B cell (primary cell): ENCODE measurements at regions not wholly inside any gene's neighbourhood (a gene's known extent, or its start where the extent isn't known, plus 50 kb on each side); places are given as distances from the start of the nearest gene placed in this dataset.

ENCODE experiments used
- ATAC-seq: fragments of 200-7000 bp; cut with Tn5 transposase; one replicate; pipeline ENCODE4 v1.10.0; 2021; ENCODE audit warnings: low read depth, mild to moderate bottlenecking, moderate number of reproducible peaks, moderate library complexity
- CTCF ChIA-PET: fragments of 350-600 bp; sonication (Branson Sonifier 250); formaldehyde crosslinking; loops from one replicate; lab custom pipeline; 2021; ENCODE audit warnings: antibody characterized with exemption, inconsistent platforms; lab: Charles Lee
- POLR2A ChIA-PET: fragments of 350-600 bp; sonication (Branson Sonifier 250); formaldehyde crosslinking; loops from one replicate; lab custom pipeline; 2021; ENCODE audit warnings: antibody characterized with exemption; lab: Charles Lee
- DNase-seq: peaks from one replicate; pipeline ENCODE4 v3.0.0; 2013
- H2AFZ ChIP-seq: 2 replicates; pipeline ENCODE4 v1.6.1; 2012; ENCODE audit warnings: mild to moderate bottlenecking, low read depth, low read length; ENCODE audit not compliant: insufficient read depth, poor library complexity, severe bottlenecking
- H3K27ac ChIP-seq, 2 donors: 1 replicate in 1 of 2; 2 replicates in 1 of 2; pipeline ENCODE4 v1.5.1; 2012 to 2013; ENCODE audit warnings: low read length in 2 of 2, mild to moderate bottlenecking in 2 of 2, moderate library complexity in 1 of 2
- H3K27me3 ChIP-seq, 4 experiments: fragments of 200-600 bp in 1 of 4; sonication (generic) in 1 of 4; replicated peaks in 1 of 4; 1 replicate in 2 of 4; 2 replicates in 2 of 4; pipeline versions ENCODE4 v1.6.1 to v1.7.0; 2013 to 2016; ENCODE audit warnings: low read length in 3 of 4, mild to moderate bottlenecking in 2 of 4, mixed read lengths in 1 of 4, moderate library complexity in 1 of 4; ENCODE audit not compliant: insufficient read depth in 4 of 4, control insufficient read depth in 3 of 4; ENCODE audit errors: control extremely low read depth in 1 of 4
- H3K36me3 ChIP-seq, 2 experiments: replicated peaks in 1 of 2; 1 replicate in 1 of 2; 2 replicates in 1 of 2; pipeline versions ENCODE4 v1.6.1 to v1.7.1; 2013; ENCODE audit warnings: low read length in 1 of 2; ENCODE audit not compliant: insufficient read depth in 2 of 2, control insufficient read depth in 1 of 2; ENCODE audit errors: control extremely low read depth in 1 of 2, extremely low read depth in 1 of 2
- H3K4me1 ChIP-seq, 2 donors: fragments of 200-600 bp in 1 of 2; sonication (generic) in 1 of 2; 1 replicate in 1 of 2; 2 replicates in 1 of 2; pipeline versions ENCODE4 v1.5.1 to v1.6.1; 2013 to 2017; ENCODE audit warnings: low read length in 2 of 2; ENCODE audit not compliant: control insufficient read depth in 2 of 2, insufficient read depth in 2 of 2
- H3K4me2 ChIP-seq: replicated peaks from 2 replicates; pipeline ENCODE3; 2012; ENCODE audit warnings: mild to moderate bottlenecking, low read depth, low read length; ENCODE audit not compliant: poor library complexity, severe bottlenecking
- H3K4me3 ChIP-seq, 5 experiments: fragments of 200-600 bp in 1 of 5; sonication (generic) in 1 of 5; 1 replicate in 3 of 5; 2 replicates in 2 of 5; pipeline versions ENCODE4 v1.5.1 to v1.7.0; 2011 to 2016; ENCODE audit warnings: low read length in 4 of 5, mild to moderate bottlenecking in 4 of 5, low read depth in 2 of 5, control low read depth in 1 of 5, moderate library complexity in 1 of 5; ENCODE audit not compliant: insufficient read depth in 1 of 5; ENCODE audit errors: control extremely low read depth in 1 of 5, extremely low read depth in 1 of 5
- H3K79me2 ChIP-seq: fragments of 200-600 bp; sonication (generic); one replicate; pipeline ENCODE4 v1.6.0; 2016; ENCODE audit warnings: low read length; ENCODE audit not compliant: control insufficient read depth, insufficient read depth
- H3K9ac ChIP-seq: fragments of 200-600 bp; sonication (generic); 2 replicates; pipeline ENCODE4 v1.6.1; 2017; ENCODE audit warnings: mild to moderate bottlenecking, low read length, moderate library complexity
- H3K9me3 ChIP-seq, 3 donors: one replicate each; pipeline versions ENCODE4 v1.6.1 to v1.7.1; 2013; ENCODE audit warnings: low read length in 2 of 3; ENCODE audit not compliant: control insufficient read depth in 2 of 3, insufficient read depth in 1 of 3; ENCODE audit errors: control extremely low read depth in 1 of 3
- H4K20me1 ChIP-seq: 2 replicates; pipeline ENCODE4 v1.6.0; 2012; ENCODE audit warnings: mild to moderate bottlenecking, low read length; ENCODE audit not compliant: insufficient read depth, control insufficient read depth, poor library complexity, severe bottlenecking
- H3K27ac Mint-ChIP-seq: one replicate; pipeline ENCODE4 v1.8.0; 2021; ENCODE audit warnings: mixed read lengths
- H3K27me3 Mint-ChIP-seq: one replicate; pipeline ENCODE4 v1.8.0; 2021; ENCODE audit warnings: mixed read lengths
- H3K4me1 Mint-ChIP-seq: one replicate; pipeline ENCODE4 v1.8.0; 2021; ENCODE audit warnings: mixed read lengths
- H3K4me3 Mint-ChIP-seq: one replicate; pipeline ENCODE4 v1.8.0; 2021; ENCODE audit warnings: mixed read lengths
- H3K9me3 Mint-ChIP-seq: one replicate; pipeline ENCODE4 v1.8.0; 2022; ENCODE audit warnings: mixed read lengths; ENCODE audit not compliant: insufficient read depth
- EZH2 ChIP-seq: IDR thresholded peaks from 2 replicates; pipeline ENCODE4 v1.6.1; 2012; ENCODE audit warnings: borderline replicate concordance, low read depth, mild to moderate bottlenecking, moderate library complexity, low read length; ENCODE audit not compliant: insufficient read depth, poor library complexity, severe bottlenecking
- WGBS: methylation state at CpG from one replicate; pipeline ENCODE4 v1.1.5; 2013; ENCODE audit warnings: missing lambda C conversion rate; ENCODE audit not compliant: insufficient coverage; 5-methylcytosine and 5-hydroxymethylcytosine counted together
- intact Hi-C: fragments of 100-400 bp; cut with micrococcal nuclease; formaldehyde crosslinking; loops from one replicate; pipeline ENCODE4 v1.10.0; 2022
- TF ChIP-seq, protein P1 (sequence below): fragments of 200-600 bp; IDR thresholded peaks from one replicate; pipeline ENCODE4 v1.8.0; 2022; ENCODE audit warnings: antibody characterized with exemption, mild to moderate bottlenecking

- no peaks in the 10 kb centered on the region for H3K4me1 ChIP-seq
- Mint-ChIP-seq H3K27ac (no peak overlapping the region), H3K9me3 (no peaks in the 10 kb centered on the region), H3K27me3 (peaks cover 9% of the 10 kb centered on the region), H3K4me1 (no peaks in the 10 kb centered on the region), H3K4me3 (no peak overlapping the region)
- no peaks in the 10 kb centered on the region for H4K20me1 ChIP-seq
- DNase-seq, result no peak
- no peak overlapping the region for H3K9ac ChIP-seq
- no peak overlapping the region for H2AFZ ChIP-seq
- no peak for ATAC-seq
- no peak overlapping the region for H3K4me3 ChIP-seq
- H3K4me2 ChIP-seq, result no peak overlapping the region
- no peaks in the 10 kb centered on the region for H3K27me3 ChIP-seq
- no peaks in the 10 kb centered on the region for H3K9me3 ChIP-seq
- no peaks in the 10 kb centered on the region for H3K36me3 ChIP-seq
- ChIA-PET POLR2A (no interaction called here), CTCF (no interaction called here)
- 87% methylated on average over 4 of the region's 6 CpGs for WGBS
- no peak for TF ChIP-seq EZH2
- TF ChIP-seq, protein P1, sequence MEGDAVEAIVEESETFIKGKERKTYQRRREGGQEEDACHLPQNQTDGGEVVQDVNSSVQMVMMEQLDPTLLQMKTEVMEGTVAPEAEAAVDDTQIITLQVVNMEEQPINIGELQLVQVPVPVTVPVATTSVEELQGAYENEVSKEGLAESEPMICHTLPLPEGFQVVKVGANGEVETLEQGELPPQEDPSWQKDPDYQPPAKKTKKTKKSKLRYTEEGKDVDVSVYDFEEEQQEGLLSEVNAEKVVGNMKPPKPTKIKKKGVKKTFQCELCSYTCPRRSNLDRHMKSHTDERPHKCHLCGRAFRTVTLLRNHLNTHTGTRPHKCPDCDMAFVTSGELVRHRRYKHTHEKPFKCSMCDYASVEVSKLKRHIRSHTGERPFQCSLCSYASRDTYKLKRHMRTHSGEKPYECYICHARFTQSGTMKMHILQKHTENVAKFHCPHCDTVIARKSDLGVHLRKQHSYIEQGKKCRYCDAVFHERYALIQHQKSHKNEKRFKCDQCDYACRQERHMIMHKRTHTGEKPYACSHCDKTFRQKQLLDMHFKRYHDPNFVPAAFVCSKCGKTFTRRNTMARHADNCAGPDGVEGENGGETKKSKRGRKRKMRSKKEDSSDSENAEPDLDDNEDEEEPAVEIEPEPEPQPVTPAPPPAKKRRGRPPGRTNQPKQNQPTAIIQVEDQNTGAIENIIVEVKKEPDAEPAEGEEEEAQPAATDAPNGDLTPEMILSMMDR, result no peak
- no peaks in the 10 kb centered on the region for H3K79me2 ChIP-seq
- intact Hi-C loops, result no loop called here
- no peak overlapping the region for H3K27ac ChIP-seq
Observed at GRCh38 chr1:100614570-100614969, 76.6 kb downstream of the GPR88 start.

GRCh38 chr1:100615686-100616085 lies 77.7 kb downstream of the GPR88 start:
- WGBS, result 100% methylated on average over 3 of the region's 4 CpGs
- no peak for ATAC-seq
- ChIA-PET POLR2A (no interaction called here), CTCF (interaction anchor here (0.6 kb wide), 1 partner anchor 9 kb away, joined by 3 read pairs; no protein-coding TSS in a partner anchor)
- no peaks in the 10 kb centered on the region for H3K27me3 ChIP-seq
- H3K36me3 ChIP-seq, result no peaks in the 10 kb centered on the region
- H3K9ac ChIP-seq, result no peak overlapping the region
- TF ChIP-seq EZH2, result no peak
- TF ChIP-seq, protein P1, result no peak
- H3K27ac ChIP-seq, result no peak overlapping the region
- intact Hi-C loops, result no loop called here
- H3K27ac Mint-ChIP-seq, result no peak overlapping the region
- H3K4me3 Mint-ChIP-seq, result no peak overlapping the region
- H3K9me3 Mint-ChIP-seq, result no peaks in the 10 kb centered on the region
- no peaks in the 10 kb centered on the region for H3K79me2 ChIP-seq
- H3K4me2 ChIP-seq, result no peak overlapping the region
- no peak for DNase-seq
- no peaks in the 10 kb centered on the region for H3K9me3 ChIP-seq
- no peaks in the 10 kb centered on the region for H3K4me1 ChIP-seq
- no peaks in the 10 kb centered on the region for H4K20me1 ChIP-seq
- H3K4me3 ChIP-seq, result no peak overlapping the region
- H3K4me1 Mint-ChIP-seq, result no peaks in the 10 kb centered on the region
- H2AFZ ChIP-seq, result no peak overlapping the region
- peaks cover 7% of the 10 kb centered on the region for H3K27me3 Mint-ChIP-seq
